GM19324 (cell line): ENCODE measurements at regions not wholly inside any gene's neighbourhood (a gene's known extent, or its start where the extent isn't known, plus 50 kb on each side); places are given as distances from the start of the nearest gene placed in this dataset.

Source experiments
- ATAC-seq: cut with Tn5 transposase; IDR thresholded peaks from one replicate; pipeline ENCODE4 v1.9.1; 2021; ENCODE audit warnings: mild to moderate bottlenecking, moderate library complexity; ENCODE audit not compliant: unreplicated experiment, low FRiP score

DNA sequence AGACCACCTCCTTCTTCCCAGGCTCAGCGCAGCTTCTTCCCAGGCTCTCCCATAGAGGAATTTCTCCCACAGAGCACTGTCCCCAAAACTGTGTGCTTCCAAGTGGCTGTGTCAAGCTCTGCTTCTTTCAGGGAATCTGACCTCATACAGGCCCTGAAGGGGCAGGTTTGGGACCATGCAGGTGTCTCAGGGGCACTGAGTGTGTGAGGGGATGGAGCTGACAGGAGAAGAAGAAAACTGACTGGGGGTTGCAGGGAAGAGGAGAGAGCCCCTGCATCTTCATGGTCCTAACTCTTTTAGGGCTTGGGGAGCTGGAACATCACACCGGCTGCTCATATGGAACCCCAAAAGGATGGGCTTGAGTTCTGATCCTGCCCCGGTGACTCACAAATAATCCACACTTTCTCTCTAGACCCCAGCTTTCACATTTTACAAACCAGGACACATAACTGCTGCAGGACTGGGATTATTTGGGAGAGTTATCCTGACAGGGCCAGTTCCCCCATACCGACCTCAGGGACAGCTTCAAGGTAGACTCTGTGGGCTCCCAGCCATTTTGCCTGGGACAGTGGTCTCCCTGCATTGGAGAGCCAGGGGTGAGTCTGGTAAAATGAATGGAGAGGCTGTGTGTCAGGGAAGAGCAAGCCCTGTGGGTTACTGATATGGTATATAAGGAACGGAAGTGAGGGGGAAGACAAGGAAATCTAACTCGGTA lies 316.1 kb downstream of the TLE3 start:
- no peak for ATAC-seq

GRCh38 chr15:69782139-69782658 lies 315.5 kb downstream of the TLE3 start:
- ATAC-seq, result no peak

- no peak for ATAC-seq
Observed at GRCh38 chr15:69782809-69783208, 314.9 kb downstream of the TLE3 start.

GRCh38 chr15:69783211-69783610 lies 314.5 kb downstream of the TLE3 start:
- ATAC-seq, result no peak

GRCh38 chr15:69784798-69785566 lies 312.7 kb downstream of the TLE3 start:
- no peak for ATAC-seq

DNA sequence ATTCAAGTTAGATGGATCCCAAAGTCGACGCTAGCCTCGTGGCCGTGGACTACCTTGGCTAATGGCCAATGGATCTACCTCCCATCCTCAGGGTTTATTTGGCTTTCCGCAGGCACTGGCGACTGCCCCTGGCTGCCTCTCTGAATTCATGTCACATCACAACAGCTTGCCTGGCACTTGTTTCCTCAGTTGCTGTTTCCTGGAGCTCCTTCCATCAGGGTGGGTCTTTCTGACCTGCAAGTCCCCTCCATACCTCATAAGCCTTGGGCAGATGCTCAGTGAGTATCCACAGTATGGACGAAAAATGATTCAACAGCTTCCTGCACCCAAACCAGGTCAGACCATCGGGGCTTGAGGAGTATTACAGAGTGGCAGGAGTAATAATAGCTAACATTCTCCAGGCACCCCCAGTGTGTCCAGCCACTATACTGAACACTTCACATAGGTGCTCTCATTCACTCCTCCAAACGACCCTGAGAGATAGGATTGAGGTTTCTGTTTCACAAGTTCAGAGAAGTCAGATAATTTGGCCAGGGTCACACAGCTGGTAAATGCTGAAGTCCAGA lies 311.5 kb downstream of the TLE3 start:
- no peak for ATAC-seq

DNA sequence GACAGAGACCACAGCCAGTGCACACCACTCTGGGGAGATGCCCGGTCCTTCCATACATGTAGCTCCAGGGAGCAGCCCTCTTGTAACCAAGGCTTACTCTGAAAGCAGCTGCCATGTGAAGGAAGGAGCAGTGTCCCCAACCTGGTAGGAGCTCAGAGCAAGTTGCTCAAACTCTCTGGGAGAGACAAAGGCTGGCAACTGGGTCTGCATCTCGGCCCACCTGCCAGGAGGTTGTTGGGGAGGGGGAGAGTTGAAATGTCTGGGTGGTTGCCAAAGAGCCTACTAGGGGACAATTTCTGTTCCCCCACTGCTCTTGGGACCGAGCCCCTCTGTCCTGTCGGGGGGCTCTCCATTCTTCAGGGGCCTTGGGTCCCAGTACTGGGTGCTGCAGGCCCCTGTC lies 309.9 kb downstream of the TLE3 start:
- ATAC-seq, result no peak

- ATAC-seq, result no peak
Observed at GRCh38 chr15:69789648-69790393, 307.9 kb downstream of the TLE3 start.

DNA sequence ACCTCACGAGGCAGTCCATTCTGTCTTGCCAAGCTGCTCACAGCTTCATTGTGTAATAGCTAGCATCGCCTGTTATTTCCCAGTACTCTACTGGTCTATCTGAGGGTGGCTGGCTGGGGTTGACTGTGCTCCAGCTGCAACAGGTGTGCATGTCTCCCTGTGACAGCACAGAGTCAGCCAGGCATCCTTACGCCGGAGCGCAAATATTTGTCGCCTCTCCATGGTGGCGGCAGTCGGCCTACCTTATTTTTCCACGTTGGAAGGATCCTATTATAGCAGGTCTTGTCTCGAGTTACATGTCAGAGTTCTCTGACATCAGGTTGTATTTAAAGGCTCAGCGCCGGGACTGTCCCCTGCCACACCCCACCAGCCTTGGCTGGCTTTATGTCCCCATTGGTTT lies 307.1 kb downstream of the TLE3 start:
- ATAC-seq, result no peak

DNA sequence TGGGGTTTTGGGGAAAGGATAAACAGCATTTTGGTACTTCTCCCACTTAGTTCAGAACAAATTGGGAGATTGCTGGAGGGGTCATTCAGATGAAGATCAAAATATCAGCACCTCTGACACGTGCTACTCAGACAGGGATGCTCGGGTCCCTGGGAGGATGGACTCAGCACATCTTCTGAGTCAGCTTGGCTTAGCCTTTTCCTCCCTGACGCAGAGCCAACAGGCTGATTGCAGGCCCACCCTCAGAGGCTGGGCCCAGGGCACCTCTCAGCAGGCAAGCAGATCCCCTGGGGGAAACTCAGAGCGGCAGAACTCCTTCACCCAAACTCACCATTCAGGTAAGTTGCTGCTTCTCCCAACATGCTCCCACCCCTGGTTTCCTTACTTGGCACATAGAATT lies 304.9 kb downstream of the TLE3 start:
- no peak for ATAC-seq

GRCh38 chr15:69793431-69793780 lies 304.3 kb downstream of the TLE3 start:
- ATAC-seq, result no peak

- no peak for ATAC-seq
Observed at GRCh38 chr15:69793781-69794451, 303.8 kb downstream of the TLE3 start.

DNA sequence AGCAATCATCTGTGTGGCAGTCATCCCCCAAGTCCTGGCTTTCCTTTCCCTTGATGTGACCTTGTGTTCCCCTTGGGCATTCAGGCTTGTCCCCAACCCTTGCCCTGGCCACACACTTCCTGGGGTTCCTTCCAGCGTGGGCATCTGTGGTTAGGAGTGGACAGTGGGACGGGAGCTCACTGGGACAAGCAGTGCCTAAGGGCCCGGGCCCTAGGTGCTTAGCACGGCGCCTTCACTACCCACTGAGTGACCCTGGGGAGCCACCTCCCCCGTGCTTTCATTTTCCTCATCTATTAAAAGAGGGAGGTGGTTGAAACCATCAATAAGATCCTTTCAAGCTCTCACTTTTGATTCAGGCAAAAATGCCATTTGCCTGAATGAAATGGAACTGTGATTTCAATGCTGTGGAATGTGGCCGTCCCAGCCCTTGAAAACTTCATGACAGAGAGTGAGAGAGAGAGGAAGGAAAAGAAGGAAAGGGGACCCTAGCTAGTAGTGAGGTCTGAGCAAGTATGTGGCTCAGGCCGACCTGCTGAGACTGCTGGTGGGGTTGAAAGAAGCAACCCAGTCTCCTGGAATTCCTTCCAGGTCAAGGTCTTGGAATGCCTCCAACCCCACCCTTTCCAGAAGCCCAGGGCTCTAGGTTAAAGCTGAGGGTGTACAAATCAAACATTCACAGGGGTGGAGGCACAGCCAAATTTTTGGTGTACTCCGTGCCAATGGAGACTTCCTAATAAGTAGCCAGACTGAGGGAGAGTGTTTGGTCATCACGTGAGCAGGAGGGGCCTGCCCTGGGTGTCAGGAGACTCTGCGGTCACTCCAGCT lies 302.9 kb downstream of the TLE3 start:
- no peak for ATAC-seq

GRCh38 chr15:69795601-69796000 lies 302.1 kb downstream of the TLE3 start:
- ATAC-seq, result no peak

DNA sequence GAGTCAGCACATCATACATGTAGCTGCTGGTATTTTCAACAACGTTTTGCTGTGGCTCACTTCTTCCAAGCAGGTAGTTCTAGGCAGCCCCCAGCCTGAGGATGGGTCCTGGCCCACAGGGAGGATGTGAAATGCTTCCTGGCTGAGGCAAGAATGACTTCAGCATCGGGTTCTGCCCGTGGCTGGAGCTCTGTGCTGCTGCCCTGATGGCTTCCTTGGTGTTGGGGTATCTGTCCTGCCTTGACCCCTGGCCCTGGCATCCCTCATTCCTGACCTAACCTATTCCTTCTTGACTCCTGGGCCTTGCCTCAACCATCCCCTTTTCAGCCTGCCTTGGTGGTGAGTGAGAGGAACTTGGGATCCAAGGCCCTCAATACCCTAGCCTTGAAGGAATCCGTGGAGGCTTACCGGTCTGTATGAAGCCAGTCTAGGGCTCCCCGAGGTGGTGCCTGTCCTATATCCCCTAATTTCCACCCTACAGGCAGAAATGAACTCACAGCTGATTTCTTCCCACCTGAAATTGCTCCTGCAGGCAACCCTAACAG lies 300.6 kb downstream of the TLE3 start:
- ATAC-seq, result no peak

DNA sequence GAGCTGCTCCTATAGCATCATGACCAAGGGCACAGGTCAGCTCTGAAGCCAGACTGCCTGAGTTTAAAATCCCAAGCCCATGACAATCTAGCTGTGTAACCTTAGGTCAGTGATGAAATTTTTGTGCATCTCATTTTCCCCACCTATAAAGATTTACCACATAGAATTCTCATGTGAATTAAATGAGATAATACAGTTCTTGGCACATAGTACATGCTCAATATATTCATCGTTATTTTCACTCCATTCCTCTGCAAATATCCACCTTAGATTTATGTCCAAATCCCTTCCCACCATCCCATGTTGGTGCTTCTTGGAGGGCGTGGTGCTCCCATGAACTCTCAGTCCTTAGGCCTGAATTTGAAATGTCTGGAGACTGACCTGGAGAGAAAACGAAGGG lies 300.1 kb downstream of the TLE3 start:
- no peak for ATAC-seq

- no peak for ATAC-seq
Observed at GRCh38 chr15:69798481-69799250, 299.1 kb downstream of the TLE3 start.

DNA sequence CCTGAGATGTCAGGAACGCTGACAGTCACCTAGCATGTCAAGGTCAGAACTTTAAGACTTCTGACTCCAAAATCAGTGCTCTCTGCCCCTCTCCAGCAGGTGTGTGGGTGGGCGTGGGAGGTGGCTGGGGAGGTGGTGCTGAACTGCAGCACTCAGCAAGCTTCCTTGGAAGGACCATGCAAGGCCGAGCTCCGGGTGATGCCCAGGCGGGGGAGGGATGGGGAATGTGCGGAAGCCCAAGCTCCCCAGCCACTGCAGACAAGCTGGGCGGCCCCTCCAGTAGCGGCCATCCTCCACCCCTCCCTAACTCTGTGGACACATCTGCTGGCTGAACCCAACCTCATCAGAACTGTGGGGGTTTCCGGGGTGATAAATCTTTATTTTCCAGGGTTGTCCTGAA lies 296.6 kb downstream of the TLE3 start:
- ATAC-seq, result no peak

GRCh38 chr15:69802432-69802831 lies 295.3 kb downstream of the TLE3 start:
- no peak for ATAC-seq
